ENCODE measurements at regions not wholly inside any gene's neighbourhood (a gene's known extent, or its start where the extent isn't known, plus 50 kb on each side); places are given as distances from the start of the nearest gene placed in this dataset.

GRCh38 chr13:109883181-109884180 lies 97.1 kb upstream of the IRS2 start:
- Histone ChIP-seq H3K36me3 (replicated peaks in 1 of 2; ENCODE audit: insufficient read depth in 1 of 2, low read depth in 2 of 2) (no peaks in the 10 kb centered on the region), H3K27me3 (no peaks in the 10 kb centered on the region), H3K4me1 (no peaks in the 10 kb centered on the region), H3K4me3 (no peak overlapping the region), H3K9me3 (no peaks in the 10 kb centered on the region), H3K27ac (no peak overlapping the region)
- DNase-seq (no peak), ATAC-seq (no peak)
- intact Hi-C loops (cut with DNase I): no loop called here
- WGBS, 2 donors: 71 to 73% methylated on average over 20 of the region's 20 CpGs
- TF ChIP-seq POLR2A (IDR thresholded peaks at IDR 0.05): no peak
- TF ChIP-seq CTCF (IDR thresholded peaks at IDR 0.05): no peak

GRCh38 chr13:109881961-109882558 lies 95.7 kb upstream of the IRS2 start:
- H3K27me3 ChIP-seq: no peaks in the 10 kb centered on the region
- DNase-seq: no peak
- 68 to 72% methylated on average over 14 of the region's 14 CpGs for WGBS, 2 donors

GRCh38 chr13:109881347-109881725 lies 95.0 kb upstream of the IRS2 start:
- H3K27ac ChIP-seq: no peak overlapping the region
- TF ChIP-seq CTCF (IDR thresholded peaks at IDR 0.05) (no peak), POLR2A (IDR thresholded peaks at IDR 0.05) (no peak)
- DNase-seq: no peak
- no peak for ATAC-seq
- no peaks in the 10 kb centered on the region for H3K36me3 ChIP-seq (replicated peaks in 1 of 2; ENCODE audit: insufficient read depth in 1 of 2, low read depth in 2 of 2)
- H3K27me3 ChIP-seq: no peaks in the 10 kb centered on the region
- H3K9me3 ChIP-seq: no peaks in the 10 kb centered on the region
- H3K4me3 ChIP-seq: no peak overlapping the region
- WGBS, 2 donors: 83 to 88% methylated on average over 14 of the region's 14 CpGs
- intact Hi-C loops (cut with DNase I): no loop called here
- no peaks in the 10 kb centered on the region for H3K4me1 ChIP-seq

More at GRCh38 chr13:109881961-109882558, 95.7 kb upstream of the IRS2 start:
- Histone ChIP-seq H3K36me3 (replicated peaks in 1 of 2; ENCODE audit: insufficient read depth in 1 of 2, low read depth in 2 of 2) (no peaks in the 10 kb centered on the region), H3K27ac (no peak overlapping the region), H3K4me3 (no peak overlapping the region), H3K9me3 (no peaks in the 10 kb centered on the region), H3K4me1 (no peaks in the 10 kb centered on the region)
- no peak for ATAC-seq
- intact Hi-C loops (cut with DNase I): no loop called here
- TF ChIP-seq POLR2A (IDR thresholded peaks at IDR 0.05): no peak
- TF ChIP-seq CTCF (IDR thresholded peaks at IDR 0.05): no peak

- H3K4me1 ChIP-seq: no peaks in the 10 kb centered on the region
- no peak overlapping the region for H3K4me3 ChIP-seq
- 73 to 83% methylated on average over 30 to 32 of the region's 35 CpGs for WGBS, 2 donors
- H3K27ac ChIP-seq: no peak overlapping the region
- H3K9me3 ChIP-seq: no peaks in the 10 kb centered on the region
- TF ChIP-seq CTCF (IDR thresholded peaks at IDR 0.05) (no peak), POLR2A (IDR thresholded peaks at IDR 0.05) (no peak)
- DNase-seq (no peak), ATAC-seq (no peak)
- no peaks in the 10 kb centered on the region for H3K27me3 ChIP-seq
- H3K36me3 ChIP-seq (replicated peaks in 1 of 2; ENCODE audit: insufficient read depth in 1 of 2, low read depth in 2 of 2): no peaks in the 10 kb centered on the region
- intact Hi-C loops (cut with DNase I): no loop called here
Measured at GRCh38 chr13:109880371-109881346, 94.3 kb upstream of the IRS2 start.

Measured in body of pancreas (tissue), 4 donors.